ENCODE measurements at regions not wholly inside any gene's neighbourhood (a gene's known extent, or its start where the extent isn't known, plus 50 kb on each side); places are given as distances from the start of the nearest gene placed in this dataset.
A peak's percentile ranks its signal among the peaks of the same experiment; 100 is the strongest.

DNA sequence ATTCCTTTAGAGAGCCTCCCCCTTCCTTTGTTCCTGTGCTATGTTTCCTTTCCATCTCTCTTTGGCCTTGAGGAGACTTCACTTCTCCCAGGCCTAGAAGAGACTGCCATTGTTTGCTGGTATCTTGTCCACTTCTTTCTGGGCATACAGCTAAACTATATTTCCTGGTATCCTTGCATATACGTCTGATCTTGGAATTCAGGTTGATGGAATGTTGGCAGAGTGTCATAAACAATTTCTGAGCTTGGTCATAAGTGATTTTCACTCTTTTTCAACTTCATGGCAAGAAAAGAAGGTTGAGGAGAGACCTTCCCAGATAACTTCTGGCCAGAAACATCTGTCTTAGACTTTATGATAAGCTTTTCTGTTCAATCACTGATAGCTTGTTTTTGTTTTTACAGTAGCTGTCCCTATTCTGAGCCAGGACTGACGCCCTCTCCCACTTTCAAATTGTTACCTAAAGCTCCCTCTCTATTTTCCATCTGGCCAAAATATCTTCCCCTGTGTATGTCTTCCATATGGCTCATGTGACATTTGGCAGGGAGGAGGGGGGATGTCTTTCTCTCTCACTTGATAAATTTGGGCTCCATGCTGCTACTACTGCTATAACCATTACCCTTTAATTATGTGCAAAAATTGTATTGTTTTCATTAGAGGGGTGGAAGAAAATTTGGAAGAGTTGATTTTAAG lies 457.0 kb downstream of the ADAMTS20 start:
- peak; percentile 70 for DNase-seq

DNA sequence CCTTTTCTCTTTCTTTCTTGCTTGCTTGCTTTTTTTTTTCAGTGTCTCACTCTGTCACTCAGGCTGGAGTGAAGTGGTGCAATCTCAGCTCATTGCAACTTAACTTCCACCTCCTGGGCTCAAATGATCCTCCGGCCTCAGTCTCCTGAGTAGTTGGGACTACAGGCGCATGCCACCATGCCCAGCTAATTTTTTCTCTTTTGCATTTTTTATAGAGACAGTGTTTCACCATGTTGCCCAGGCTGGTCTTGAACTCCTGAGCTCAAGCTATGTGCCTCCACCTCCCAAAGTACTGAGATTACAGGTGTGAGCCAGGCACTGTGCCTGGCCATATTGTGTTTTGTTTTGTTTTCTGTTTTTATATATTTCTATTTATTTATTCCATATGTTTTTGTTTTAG lies 461.0 kb downstream of the ADAMTS20 start:
- DNase-seq: no peak

- no peak for DNase-seq
Observed at GRCh38 chr12:43087195-43088091, 464.6 kb downstream of the ADAMTS20 start.

DNA sequence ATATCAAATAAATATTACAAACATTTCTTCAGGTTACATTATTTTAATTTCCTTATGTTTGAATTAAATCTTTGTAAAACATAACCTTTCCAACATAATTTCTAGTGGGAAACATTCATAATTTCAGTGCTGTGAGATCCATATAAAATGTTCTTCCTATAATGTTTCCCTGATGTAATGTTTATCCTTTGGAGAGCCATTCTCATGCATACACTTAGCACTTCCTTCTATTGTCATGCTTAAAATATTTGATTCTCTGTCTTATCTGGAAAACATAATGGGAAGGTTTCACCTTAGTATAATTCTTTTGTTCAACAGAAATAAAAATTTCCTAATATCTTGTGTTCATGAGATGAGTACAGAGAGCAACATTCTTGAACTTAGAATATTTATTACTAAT lies 472.5 kb downstream of the ADAMTS20 start:
- DNase-seq: no peak

DNA sequence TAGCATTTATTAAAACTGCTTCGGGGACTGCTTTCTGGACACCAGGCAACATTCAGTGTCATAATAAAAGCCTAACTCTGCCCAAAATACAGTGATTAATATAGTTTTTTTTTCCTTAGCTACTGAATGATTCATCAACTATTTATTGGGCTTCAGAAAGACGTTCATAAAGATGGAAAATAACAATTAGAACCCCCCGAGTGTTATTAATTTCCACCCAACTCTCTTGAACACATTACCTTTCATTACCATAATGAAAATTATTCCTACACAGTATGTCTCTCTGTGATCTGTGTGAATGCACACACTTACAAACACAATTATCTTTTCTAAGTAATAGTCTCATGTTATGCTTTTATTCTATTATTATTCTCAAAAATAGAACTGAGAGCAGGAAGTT lies 473.0 kb downstream of the ADAMTS20 start:
- DNase-seq: no peak

DNA sequence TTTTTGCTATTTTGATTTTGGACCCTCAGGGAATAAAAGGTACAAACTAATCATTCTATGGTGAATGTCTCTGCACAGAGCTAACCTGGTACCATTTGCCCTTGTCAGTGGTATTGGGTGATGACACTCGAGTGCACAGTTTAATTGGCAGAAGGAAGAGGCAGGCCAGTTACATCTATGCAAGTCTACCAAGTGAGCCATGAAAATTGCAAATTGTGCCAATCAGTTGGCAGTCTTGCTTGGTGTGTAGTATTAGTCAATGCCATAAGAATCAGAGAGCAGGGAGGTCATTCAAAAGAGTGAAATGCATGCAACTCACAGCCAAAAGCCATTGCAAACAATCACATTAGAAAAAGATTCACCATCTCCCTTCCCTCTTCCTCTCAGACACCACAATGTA lies 479.6 kb downstream of the ADAMTS20 start:
- no peak for DNase-seq

- no peak for DNase-seq
Observed at GRCh38 chr12:43069768-43070221, 480.2 kb upstream of the PRICKLE1 start.

DNA sequence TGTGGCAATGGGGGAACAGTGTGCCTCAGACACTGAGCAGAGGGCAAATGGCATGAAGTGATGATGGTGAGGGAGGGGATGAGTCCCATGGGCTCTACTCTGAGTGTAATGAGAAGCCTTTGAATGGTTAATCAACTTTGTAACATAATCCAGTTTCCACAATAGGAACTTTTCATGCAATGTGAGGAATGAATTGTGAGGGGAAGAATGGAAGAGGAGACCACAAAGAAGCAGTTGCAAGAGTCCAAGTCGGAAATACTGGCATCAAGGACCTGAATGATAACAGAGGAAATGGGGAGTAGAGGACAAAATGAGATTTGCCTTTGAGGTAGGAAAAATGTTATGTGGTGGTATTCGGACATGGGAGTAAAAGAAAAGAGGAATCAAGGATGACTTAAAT lies 476.9 kb upstream of the PRICKLE1 start:
- DNase-seq: no peak

DNA sequence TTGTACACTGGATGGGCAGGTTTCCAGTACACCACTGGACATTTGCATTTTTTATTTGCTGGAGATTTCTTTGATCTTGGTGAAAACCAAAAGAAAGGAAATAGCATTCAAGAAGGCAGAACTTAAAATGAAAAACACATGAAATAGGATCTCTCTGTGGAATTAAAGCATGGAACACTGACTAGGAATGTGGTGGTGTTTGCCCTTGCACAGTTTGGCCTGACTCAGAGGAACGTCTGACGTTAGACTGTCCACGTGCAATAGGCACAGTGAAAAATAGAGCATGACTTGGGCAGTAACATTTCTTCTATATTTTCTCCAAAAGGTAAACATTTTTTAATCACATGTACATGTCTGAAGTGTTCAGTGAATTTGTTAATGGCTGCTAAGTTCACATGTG lies 474.1 kb upstream of the PRICKLE1 start:
- no peak for DNase-seq

DNA sequence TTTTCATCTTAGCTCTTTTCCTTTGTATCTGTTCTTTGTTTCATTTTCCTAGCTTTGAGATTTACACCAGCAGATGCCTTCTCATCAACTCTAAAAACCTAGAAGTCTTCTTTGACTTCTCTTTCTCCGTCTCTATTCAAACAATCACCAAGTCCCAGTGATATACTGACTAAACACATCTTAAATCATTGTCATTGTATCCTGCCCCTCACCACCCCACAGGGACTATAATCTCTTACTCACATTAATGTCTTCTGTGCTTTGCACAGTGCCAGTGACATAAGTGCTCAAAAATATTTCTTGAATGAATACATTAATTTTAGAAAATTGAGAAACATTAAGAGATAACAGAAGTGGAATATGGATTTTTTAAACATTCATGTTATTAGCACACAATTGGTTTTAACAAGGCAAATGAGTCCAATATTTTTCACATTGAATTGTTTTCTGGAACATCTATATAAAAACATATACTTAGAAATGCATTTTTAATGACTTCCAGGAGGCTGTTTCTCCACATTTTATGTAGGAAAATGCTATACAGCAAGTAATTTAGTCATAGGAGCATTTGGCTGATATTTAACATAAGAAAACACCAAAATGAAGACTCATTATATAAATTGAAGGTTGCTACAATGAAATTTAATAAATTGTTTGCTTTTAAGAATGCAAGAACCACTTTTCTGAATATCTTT lies 472.8 kb upstream of the PRICKLE1 start:
- DNase-seq: peak; percentile 57

- DNase-seq: no peak
Observed at GRCh38 chr12:43060742-43061141, 471.2 kb upstream of the PRICKLE1 start.

- DNase-seq: no peak
Observed at GRCh38 chr12:43058616-43059015, 469.1 kb upstream of the PRICKLE1 start.

GRCh38 chr12:43057566-43057965 lies 468.0 kb upstream of the PRICKLE1 start:
- DNase-seq: no peak

DNA sequence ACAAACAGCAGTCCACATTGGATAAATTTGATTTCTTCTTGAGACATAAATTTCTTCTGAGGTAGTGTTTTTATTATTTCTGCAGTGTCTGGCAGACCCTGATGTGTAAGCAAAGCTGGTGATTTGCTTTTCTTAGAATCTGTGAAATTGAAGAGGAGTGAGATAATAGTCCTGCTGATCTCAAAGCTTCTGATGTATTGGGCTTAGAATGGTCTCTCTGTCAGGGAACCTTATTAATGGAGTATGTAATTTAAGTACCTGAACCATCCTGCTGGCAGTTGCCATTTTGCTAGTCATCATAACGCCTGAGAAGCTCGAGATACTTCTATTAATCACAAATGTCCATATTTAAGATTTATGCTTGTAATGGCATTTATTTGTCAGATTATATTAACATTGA lies 464.5 kb upstream of the PRICKLE1 start:
- peak; percentile 52 for DNase-seq

GRCh38 chr12:43052441-43052840 lies 462.9 kb upstream of the PRICKLE1 start:
- peak; percentile 99 for DNase-seq

GRCh38 chr12:43044241-43044640 lies 454.7 kb upstream of the PRICKLE1 start:
- no peak for DNase-seq

DNA sequence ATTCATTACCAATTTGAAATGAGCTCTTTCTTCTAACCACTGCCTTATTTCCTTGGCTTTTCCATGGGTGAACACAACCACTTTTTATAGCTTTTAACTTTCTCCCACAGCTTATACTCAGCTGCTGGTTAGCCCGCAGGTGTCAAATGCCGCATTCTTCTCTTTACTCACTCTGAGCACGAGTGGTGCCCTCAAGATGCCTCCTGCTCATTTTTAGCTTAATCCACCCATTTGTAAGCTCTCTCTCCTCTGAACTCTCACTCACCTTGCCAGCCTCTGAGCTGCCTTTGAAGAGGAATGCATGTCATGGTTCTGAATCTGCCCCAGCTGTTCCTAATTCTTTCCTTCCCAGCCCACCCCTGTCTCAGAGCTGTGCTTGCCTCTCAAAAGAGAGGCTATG lies 449.4 kb upstream of the PRICKLE1 start:
- DNase-seq: peak; percentile 34

GRCh38 chr12:43029971-43030370 lies 440.4 kb upstream of the PRICKLE1 start:
- no peak for DNase-seq

DNA sequence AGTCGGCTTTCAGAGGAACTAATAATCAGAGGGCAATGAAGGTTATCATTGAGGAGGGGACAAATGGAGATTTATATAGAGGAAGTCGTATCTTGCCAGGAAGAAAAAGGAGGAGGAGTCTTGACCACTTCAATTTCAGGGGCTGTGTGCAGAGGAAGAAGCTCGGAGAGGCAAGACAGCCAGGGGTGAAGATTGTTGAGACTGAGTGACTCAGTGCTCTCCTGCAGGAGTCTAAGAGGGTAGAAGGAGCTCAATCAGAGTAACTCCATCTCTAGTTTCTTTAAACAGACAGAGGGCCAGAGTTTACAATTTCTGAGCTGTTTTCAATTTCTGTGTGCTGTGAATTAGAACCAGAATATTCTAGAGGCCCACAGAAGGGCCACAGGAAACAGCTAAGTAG lies 439.3 kb upstream of the PRICKLE1 start:
- no peak for DNase-seq

GRCh38 chr12:43022838-43023237 lies 433.3 kb upstream of the PRICKLE1 start:
- DNase-seq: no peak

DNA sequence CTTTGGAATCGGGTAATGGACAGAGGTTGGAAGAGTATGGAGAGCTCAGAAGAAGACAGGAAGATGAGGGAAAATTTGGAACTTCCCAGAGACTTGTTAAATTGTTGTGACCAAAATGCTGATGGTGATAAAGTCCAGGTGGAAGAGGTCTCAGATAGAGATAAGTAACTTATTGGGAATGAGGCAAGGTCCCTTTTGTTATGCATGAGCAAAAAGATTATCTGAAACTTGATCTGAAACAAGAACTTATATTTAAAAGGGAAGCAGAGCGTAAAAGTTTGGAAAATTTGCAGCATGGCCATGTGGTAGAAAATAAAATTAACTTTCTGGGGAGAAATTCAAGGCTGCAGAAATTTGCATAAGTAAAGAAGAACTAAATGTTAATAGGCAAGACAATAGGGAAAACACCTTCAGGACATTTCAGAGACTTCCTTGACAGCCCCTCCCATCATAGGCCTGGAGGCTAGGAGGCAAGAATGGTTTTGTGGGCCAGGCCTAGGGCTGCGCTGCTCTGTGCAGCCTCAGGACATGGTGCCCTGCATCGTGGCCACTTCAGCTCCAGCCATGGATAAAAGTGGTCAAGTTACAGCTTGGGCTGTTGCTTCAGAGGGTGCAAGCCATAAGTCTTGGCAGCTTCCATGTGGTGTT lies 425.7 kb upstream of the PRICKLE1 start:
- DNase-seq: no peak

- DNase-seq: no peak
Observed at GRCh38 chr12:43011383-43011926, 421.9 kb upstream of the PRICKLE1 start.

- no peak for DNase-seq
Observed at GRCh38 chr12:43009846-43010240, 420.3 kb upstream of the PRICKLE1 start.

Measured in NCI-H69 (cell line).